ENCODE measurements at regions not wholly inside any gene's neighbourhood (a gene's known extent, or its start where the extent isn't known, plus 50 kb on each side); places are given as distances from the start of the nearest gene placed in this dataset.

- TF ChIP-seq CTCF (IDR thresholded peaks at IDR 0.05; ENCODE audit: low read depth, low read length): no peak
- TF ChIP-seq MAX (IDR thresholded peaks at IDR 0.05; ENCODE audit: low read depth, low read length): no peak
- no peak for TF ChIP-seq MYC (IDR thresholded peaks at IDR 0.05; ENCODE audit: low read depth, low read length)
Measured at GRCh38 chr10:28425422-28425821, 107.5 kb upstream of the WAC start.

GRCh38 chr10:28426392-28427159 lies 106.3 kb upstream of the WAC start:
- no peak overlapping the region for H3K4me3 ChIP-seq (ENCODE audit: low read depth, low read length)

More at GRCh38 chr10:28425422-28425821, 107.5 kb upstream of the WAC start:
- no peak overlapping the region for H3K4me3 ChIP-seq (ENCODE audit: low read depth, low read length)
- no peak for DNase-seq (ENCODE audit: low read depth)

GRCh38 chr10:28427376-28427775 lies 105.5 kb upstream of the WAC start:
- TF ChIP-seq CTCF (IDR thresholded peaks at IDR 0.05; ENCODE audit: low read depth, low read length) (no peak), MYC (IDR thresholded peaks at IDR 0.05; ENCODE audit: low read depth, low read length) (no peak), MAX (IDR thresholded peaks at IDR 0.05; ENCODE audit: low read depth, low read length) (no peak), POLR2A (IDR thresholded peaks at IDR 0.05; ENCODE audit: extremely low read depth, insufficient read length) (no peak)
- DNase-seq (ENCODE audit: low read depth): no peak
- H3K4me3 ChIP-seq (ENCODE audit: low read depth, low read length): no peak overlapping the region

More at GRCh38 chr10:28426392-28427159, 106.3 kb upstream of the WAC start:
- TF ChIP-seq POLR2A (IDR thresholded peaks at IDR 0.05; ENCODE audit: extremely low read depth, insufficient read length) (no peak), CTCF (IDR thresholded peaks at IDR 0.05; ENCODE audit: low read depth, low read length) (no peak), MYC (IDR thresholded peaks at IDR 0.05; ENCODE audit: low read depth, low read length) (no peak), MAX (IDR thresholded peaks at IDR 0.05; ENCODE audit: low read depth, low read length) (no peak)
- DNase-seq (ENCODE audit: low read depth): no peak

DNA sequence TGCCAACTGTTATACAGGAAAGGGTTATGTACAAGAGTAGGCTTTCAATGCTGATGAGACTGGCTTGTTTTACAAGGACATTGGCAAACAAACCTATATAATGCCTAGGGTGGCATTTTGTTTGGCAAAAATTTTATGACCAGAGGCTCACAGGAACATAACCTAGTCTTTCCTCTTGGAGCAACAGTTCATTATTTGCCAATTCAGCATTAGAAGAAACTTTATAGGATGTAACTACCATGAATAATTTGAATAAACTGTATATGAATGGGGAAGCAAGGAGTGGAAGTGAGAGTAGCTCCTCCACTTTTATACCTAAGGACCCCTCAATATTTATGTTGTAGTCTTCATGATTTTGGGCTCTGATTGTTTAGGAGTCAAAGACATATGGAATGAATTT lies 103.9 kb upstream of the WAC start:
- TF ChIP-seq POLR2A (IDR thresholded peaks at IDR 0.05; ENCODE audit: extremely low read depth, insufficient read length) (no peak), MAX (IDR thresholded peaks at IDR 0.05; ENCODE audit: low read depth, low read length) (no peak), MYC (IDR thresholded peaks at IDR 0.05; ENCODE audit: low read depth, low read length) (no peak), CTCF (IDR thresholded peaks at IDR 0.05; ENCODE audit: low read depth, low read length) (no peak)
- no peak overlapping the region for H3K4me3 ChIP-seq (ENCODE audit: low read depth, low read length)
- no peak for DNase-seq (ENCODE audit: low read depth)

- peak; percentile 29 for DNase-seq (ENCODE audit: low read depth)
- no peak for TF ChIP-seq POLR2A (IDR thresholded peaks at IDR 0.05; ENCODE audit: extremely low read depth, insufficient read length)
- no peak overlapping the region for H3K4me3 ChIP-seq (ENCODE audit: low read depth, low read length)
Measured at GRCh38 chr10:28429573-28430216, 103.2 kb upstream of the WAC start.

- TF ChIP-seq POLR2A (IDR thresholded peaks at IDR 0.05; ENCODE audit: extremely low read depth, insufficient read length): no peak
- TF ChIP-seq MYC (IDR thresholded peaks at IDR 0.05; ENCODE audit: low read depth, low read length): no peak
- TF ChIP-seq MAX (IDR thresholded peaks at IDR 0.05; ENCODE audit: low read depth, low read length): no peak
- no peak for TF ChIP-seq CTCF (IDR thresholded peaks at IDR 0.05; ENCODE audit: low read depth, low read length)
- DNase-seq (ENCODE audit: low read depth): no peak
- H3K4me3 ChIP-seq (ENCODE audit: low read depth, low read length): no peak overlapping the region
Measured at GRCh38 chr10:28431139-28431538, 101.8 kb upstream of the WAC start.

All from NB4 (cell line).